A549 (cell line): ENCODE measurements at regions not wholly inside any gene's neighbourhood (a gene's known extent, or its start where the extent isn't known, plus 50 kb on each side); places are given as distances from the start of the nearest gene placed in this dataset.

ENCODE experiments used
- CBX2 ChIP-seq: fragments of 200-600 bp; sonication (generic); IDR thresholded peaks from 2 replicates; pipeline ENCODE4 v1.6.1; 2016; ENCODE audit warnings: low read depth, mild to moderate bottlenecking, borderline replicate concordance
- FOSL2 ChIP-seq, 2 experiments: fragments of 450-650 bp in 1 of 2; fragments of >200 bp in 1 of 2; sonication (Bioruptor Twin) in 1 of 2; formaldehyde crosslinking; IDR thresholded peaks; 2 replicates each; pipeline versions ENCODE4 v1.5.0 to v1.6.1; 2016 to 2020; ENCODE audit warnings: mild to moderate bottlenecking in 1 of 2, moderate library complexity in 1 of 2
- GATA3 ChIP-seq: IDR thresholded peaks from 2 replicates; pipeline ENCODE4 v1.6.1; 2012; ENCODE audit warnings: borderline replicate concordance
- JUNB ChIP-seq: fragments of >200 bp; sonication (Bioruptor Twin); formaldehyde crosslinking; IDR thresholded peaks from 2 replicates; pipeline ENCODE4 v1.6.1; 2016
- POLR2A ChIP-seq: IDR thresholded peaks from 2 replicates; pipeline ENCODE4 v1.6.1; 2012; ENCODE audit warnings: mild to moderate bottlenecking, low read length
- RCOR1 ChIP-seq: fragments of 150-350 bp; IDR thresholded peaks from 2 replicates; pipeline ENCODE4 v1.6.1; 2014; ENCODE audit warnings: antibody characterized with exemption, low read length, low read depth
- ZC3H11A ChIP-seq: fragments of 450-650 bp; IDR thresholded peaks from 2 replicates; pipeline ENCODE4 v1.6.1; 2014; ENCODE audit warnings: antibody characterized with exemption, mild to moderate bottlenecking
- TF ChIP-seq, protein P1 (sequence below): fragments of >200 bp; sonication (Bioruptor Twin); formaldehyde crosslinking; IDR thresholded peaks from 3 replicates; pipeline ENCODE4 v1.5.1; 2016

DNA sequence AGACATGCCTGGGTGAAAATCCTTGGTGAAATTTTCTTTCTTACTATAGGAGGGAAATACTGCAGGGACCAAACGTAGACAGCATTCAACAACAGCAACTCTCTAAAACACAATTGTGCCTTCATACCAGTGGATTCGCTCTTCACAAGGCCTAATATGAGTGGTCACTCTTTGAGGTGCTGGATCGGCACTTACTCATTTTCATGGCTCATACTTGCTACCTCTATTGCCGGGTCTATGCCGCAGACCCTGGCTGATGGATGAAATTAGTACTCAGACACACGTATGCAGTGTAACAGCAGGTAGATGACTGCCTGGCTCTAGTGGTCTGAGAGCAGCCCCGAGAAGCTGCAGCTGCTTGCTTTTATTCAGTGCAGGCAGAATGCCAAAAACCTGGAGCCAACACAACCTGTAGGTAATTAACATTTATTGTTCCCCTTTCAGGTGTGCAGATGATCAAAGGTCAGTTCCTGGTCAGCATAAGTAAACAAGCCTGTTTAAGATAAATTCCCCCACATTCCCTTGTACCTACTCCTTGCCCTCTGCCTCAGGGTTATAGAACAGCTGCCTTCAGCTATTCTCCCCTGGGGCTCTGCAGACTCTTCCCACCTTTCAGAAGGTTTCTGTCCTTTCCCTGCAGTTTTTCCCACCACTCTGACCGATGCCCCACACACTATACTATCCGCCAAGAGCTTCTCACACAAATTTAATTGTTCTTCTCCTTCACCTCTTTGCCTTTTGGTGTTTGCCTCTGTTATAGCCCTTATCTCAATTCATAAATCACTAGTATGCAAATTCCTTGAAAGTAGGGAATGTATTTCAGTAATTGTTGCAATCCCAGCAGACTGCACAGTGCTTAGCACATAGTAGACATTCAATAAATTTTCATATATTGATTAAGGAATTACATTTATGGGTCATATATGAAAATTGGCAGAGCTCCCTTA, 210.0 kb downstream of the SPANXN3 start:
- TF ChIP-seq, protein P1, sequence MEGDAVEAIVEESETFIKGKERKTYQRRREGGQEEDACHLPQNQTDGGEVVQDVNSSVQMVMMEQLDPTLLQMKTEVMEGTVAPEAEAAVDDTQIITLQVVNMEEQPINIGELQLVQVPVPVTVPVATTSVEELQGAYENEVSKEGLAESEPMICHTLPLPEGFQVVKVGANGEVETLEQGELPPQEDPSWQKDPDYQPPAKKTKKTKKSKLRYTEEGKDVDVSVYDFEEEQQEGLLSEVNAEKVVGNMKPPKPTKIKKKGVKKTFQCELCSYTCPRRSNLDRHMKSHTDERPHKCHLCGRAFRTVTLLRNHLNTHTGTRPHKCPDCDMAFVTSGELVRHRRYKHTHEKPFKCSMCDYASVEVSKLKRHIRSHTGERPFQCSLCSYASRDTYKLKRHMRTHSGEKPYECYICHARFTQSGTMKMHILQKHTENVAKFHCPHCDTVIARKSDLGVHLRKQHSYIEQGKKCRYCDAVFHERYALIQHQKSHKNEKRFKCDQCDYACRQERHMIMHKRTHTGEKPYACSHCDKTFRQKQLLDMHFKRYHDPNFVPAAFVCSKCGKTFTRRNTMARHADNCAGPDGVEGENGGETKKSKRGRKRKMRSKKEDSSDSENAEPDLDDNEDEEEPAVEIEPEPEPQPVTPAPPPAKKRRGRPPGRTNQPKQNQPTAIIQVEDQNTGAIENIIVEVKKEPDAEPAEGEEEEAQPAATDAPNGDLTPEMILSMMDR, result no peak
- no peak for TF ChIP-seq JUNB
- TF ChIP-seq POLR2A, result no peak
- no peak for TF ChIP-seq FOSL2 (IDR thresholded peaks at IDR 0.05)
- TF ChIP-seq FOSL2 (CRISPR knock-in tag; IDR thresholded peaks at IDR 0.05), result no peak
- no peak for TF ChIP-seq CBX2
- no peak for TF ChIP-seq ZC3H11A
- no peak for TF ChIP-seq RCOR1
- no peak for TF ChIP-seq GATA3
